SK-N-SH (cell line): ENCODE measurements at regions not wholly inside any gene's neighbourhood (a gene's known extent, or its start where the extent isn't known, plus 50 kb on each side); places are given as distances from the start of the nearest gene placed in this dataset.

Experiments
- CTCF ChIA-PET: fragments of 300-600, 350-600 bp; formaldehyde crosslinking; extraction: SDS; loops from one replicate; lab custom pipeline; 2021; lab: Yijun Ruan, JAX
- POLR2A ChIA-PET: fragments of 350-600 bp; sonication (Branson Sonifier 250); formaldehyde crosslinking; extraction: SDS; loops from one replicate; lab custom pipeline; 2020; ENCODE audit warnings: antibody characterized with exemption, inconsistent platforms; lab: Yijun Ruan, JAX
- DNase-seq: peaks from one replicate; pipeline ENCODE4 v3.0.0; 2012
- H2AFZ ChIP-seq: fragments of 200-600 bp; sonication (generic); 2 replicates; pipeline ENCODE4 v1.8.1; 2016; ENCODE audit warnings: antibody characterized with exemption, mild to moderate bottlenecking, low read depth
- H3F3A ChIP-seq: fragments of 200-600 bp; sonication (generic); replicated peaks from 2 replicates; pipeline ENCODE3; 2016; ENCODE audit warnings: antibody characterized with exemption, mild to moderate bottlenecking; ENCODE audit not compliant: insufficient read depth
- H3K27ac ChIP-seq, 2 experiments: fragments of 200-500 bp in 1 of 2; fragments of 200-600 bp in 1 of 2; sonication (Bioruptor generic) in 1 of 2; sonication (generic), shearing (Covaris generic) in 1 of 2; 2 replicates each; pipeline versions ENCODE4 v1.5.1 to v1.6.1; 2014 to 2016; ENCODE audit warnings: low read depth in 2 of 2, inconsistent platforms in 1 of 2, low read length in 1 of 2, mild to moderate bottlenecking in 1 of 2, mixed read lengths in 1 of 2
- H3K27me3 ChIP-seq: fragments of 200-600 bp; sonication (generic), shearing (Covaris generic); 2 replicates; pipeline ENCODE4 v1.6.1; 2016; ENCODE audit warnings: mixed run types; ENCODE audit not compliant: insufficient read depth
- H3K36me3 ChIP-seq, 2 experiments: fragments of 200-500 bp in 1 of 2; fragments of 200-600 bp in 1 of 2; sonication (Bioruptor generic) in 1 of 2; sonication (generic) in 1 of 2; replicated peaks in 1 of 2; 2 replicates each; pipeline versions ENCODE3 to v1.5.1; 2014 to 2016; ENCODE audit warnings: low read length in 1 of 2, mild to moderate bottlenecking in 1 of 2; ENCODE audit not compliant: insufficient read depth in 2 of 2, control insufficient read depth in 1 of 2
- H3K4me1 ChIP-seq, 2 experiments: fragments of 200-500 bp in 1 of 2; fragments of 200-600 bp in 1 of 2; sonication (Bioruptor generic) in 1 of 2; sonication (generic), shearing (Covaris generic) in 1 of 2; 2 replicates each; pipeline versions ENCODE4 v1.5.1 to v1.6.1; 2014 to 2016; ENCODE audit warnings: low read depth in 1 of 2, low read length in 1 of 2, mixed run types in 1 of 2; ENCODE audit not compliant: insufficient read depth in 2 of 2, control insufficient read depth in 1 of 2
- H3K4me2 ChIP-seq: fragments of 200-600 bp; sonication (generic), shearing (Covaris generic); 2 replicates; pipeline ENCODE4 v1.6.1; 2017; ENCODE audit warnings: mixed run types
- H3K4me3 ChIP-seq, 2 experiments: fragments of 200-500 bp in 1 of 2; fragments of 200-600 bp in 1 of 2; sonication (Bioruptor generic) in 1 of 2; sonication (generic), shearing (Covaris generic) in 1 of 2; 2 replicates each; pipeline versions ENCODE4 v1.5.1 to v1.8.1; 2014 to 2016; ENCODE audit warnings: low read depth in 2 of 2, inconsistent platforms in 1 of 2, low read length in 1 of 2, mild to moderate bottlenecking in 1 of 2, mixed read lengths in 1 of 2, moderate library complexity in 1 of 2
- H3K79me2 ChIP-seq: fragments of 200-600 bp; sonication (generic); 2 replicates; pipeline ENCODE4 v1.8.1; 2017; ENCODE audit warnings: mild to moderate bottlenecking; ENCODE audit not compliant: insufficient read depth
- H3K9ac ChIP-seq: fragments of 200-600 bp; sonication (generic); 2 replicates; pipeline ENCODE4 v1.6.1; 2017; ENCODE audit warnings: mixed run types
- H3K9me2 ChIP-seq: fragments of 200-600 bp; sonication (generic); 2 replicates; pipeline ENCODE4 v1.6.1; 2017; ENCODE audit warnings: mixed run types
- H3K9me3 ChIP-seq: fragments of 200-600 bp; sonication (generic); 2 replicates; pipeline ENCODE4 v1.6.1; 2017; ENCODE audit warnings: mixed run types, mild to moderate bottlenecking, moderate library complexity
- H4K20me1 ChIP-seq: fragments of 200-600 bp; sonication (generic); 2 replicates; pipeline ENCODE4 v1.6.1; 2017; ENCODE audit warnings: mild to moderate bottlenecking, mixed run types; ENCODE audit not compliant: insufficient read depth
- FOSL2 ChIP-seq: IDR thresholded peaks from 2 replicates; pipeline ENCODE4 v1.4.0; 2012; ENCODE audit warnings: low read depth, mild to moderate bottlenecking, moderate library complexity, borderline replicate concordance
- JUND ChIP-seq: IDR thresholded peaks from 2 replicates; pipeline ENCODE4 v1.4.0; 2012
- TEAD4 ChIP-seq: IDR thresholded peaks from 2 replicates; pipeline ENCODE4 v1.4.0; 2012; ENCODE audit warnings: mild to moderate bottlenecking, borderline replicate concordance; ENCODE audit not compliant: insufficient read depth
- WGBS: methylation state at CpG from one replicate; pipeline ENCODE4 v1.1.6; 2017; ENCODE audit warnings: low lambda C conversion rate; 5-methylcytosine and 5-hydroxymethylcytosine counted together
- TF ChIP-seq, protein P1 (sequence below): IDR thresholded peaks from 2 replicates; pipeline ENCODE4 v1.6.1; 2012; ENCODE audit warnings: mild to moderate bottlenecking, low read depth, low read length, moderate library complexity
- TF ChIP-seq, protein P2 (sequence below): fragments of 150-350 bp; IDR thresholded peaks from 2 replicates; pipeline ENCODE4 v1.6.1; 2016; ENCODE audit warnings: mild to moderate bottlenecking, low read depth, low read length
- TF ChIP-seq, protein P3 (sequence below): IDR thresholded peaks from 2 replicates; pipeline ENCODE4; 2012

DNA sequence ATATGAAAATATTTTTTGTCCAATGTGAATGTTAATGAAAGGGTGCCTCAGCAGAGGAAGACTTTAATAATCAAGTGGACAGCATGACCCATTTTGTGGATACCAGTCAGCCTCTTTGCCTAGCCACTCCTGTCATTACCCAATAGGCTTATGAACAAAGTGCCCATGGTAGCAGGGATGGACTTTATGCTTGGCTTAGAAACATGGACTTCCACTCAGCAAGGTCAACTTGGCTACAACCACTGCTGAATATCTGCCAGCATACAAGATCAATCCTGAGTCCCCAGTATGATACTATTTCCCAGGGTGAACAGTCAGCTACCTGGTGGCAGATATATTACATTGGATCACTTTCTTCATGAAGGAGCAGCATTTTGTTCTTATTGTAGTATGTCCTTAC lies 56.7 kb upstream of the NXF3 start:
- H3K27ac ChIP-seq: no peak overlapping the region
- POLR2A ChIA-PET: no interaction called here
- CTCF ChIA-PET: interaction anchor here (1.5 kb wide), 1 partner anchor 215 kb away, joined by 4 read pairs; no protein-coding TSS in a partner anchor

DNA sequence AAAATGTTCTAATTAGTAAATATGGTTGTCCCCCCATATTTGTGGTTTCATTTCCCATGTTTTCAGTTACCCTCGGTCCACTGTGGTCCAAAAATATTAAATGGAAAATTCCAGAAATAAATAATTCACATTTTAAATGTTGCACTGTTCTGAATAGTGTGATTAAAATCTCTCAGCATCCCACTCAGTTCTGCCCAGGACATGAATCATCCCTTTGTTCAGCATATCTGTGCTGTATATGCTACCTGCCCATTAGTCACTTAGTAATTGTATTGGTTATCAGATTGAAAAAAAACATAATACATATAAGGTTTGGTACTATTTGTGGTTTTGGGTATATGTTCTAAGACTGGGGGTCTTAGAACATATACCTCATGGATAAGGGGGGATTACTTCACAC lies 55.1 kb upstream of the NXF3 start:
- no peak overlapping the region for H3K9ac ChIP-seq
- POLR2A ChIA-PET: no interaction called here
- no peaks in the 10 kb centered on the region for H3K27me3 ChIP-seq
- no peak for DNase-seq
- 0 out of 2 replicates have a peak, but pooled peaks cover 2% of the 10 kb centered on the region for H4K20me1 ChIP-seq
- H3F3A ChIP-seq: peaks cover 10% of the 10 kb centered on the region
- H3K4me1 ChIP-seq: peaks cover 0 to 13% of the 10 kb centered on the region in 2 experiments; a peak in 2 of 4 replicates
- H3K79me2 ChIP-seq: no peaks in the 10 kb centered on the region
- no peak overlapping the region for H3K4me3 ChIP-seq
- H3K9me2 ChIP-seq: no peaks in the 10 kb centered on the region
- 17% methylated on average over 1 of the region's 1 CpG for WGBS
- H3K36me3 ChIP-seq: no peaks in the 10 kb centered on the region
- H3K9me3 ChIP-seq: no peaks in the 10 kb centered on the region
- H3K27ac ChIP-seq: no peak overlapping the region
- CTCF ChIA-PET: no interaction called here
- H3K4me2 ChIP-seq: no peak overlapping the region
- TF ChIP-seq JUND (peak; percentile 20; the same call in 1 of the 2 replicates), FOSL2 (peak; percentile 17; the same call in 1 of the 2 replicates), TEAD4 (no peak)
- no peak overlapping the region for H2AFZ ChIP-seq

More for the DNA sequence above, 56.7 kb upstream of the NXF3 start:
- TF ChIP-seq, protein P1, sequence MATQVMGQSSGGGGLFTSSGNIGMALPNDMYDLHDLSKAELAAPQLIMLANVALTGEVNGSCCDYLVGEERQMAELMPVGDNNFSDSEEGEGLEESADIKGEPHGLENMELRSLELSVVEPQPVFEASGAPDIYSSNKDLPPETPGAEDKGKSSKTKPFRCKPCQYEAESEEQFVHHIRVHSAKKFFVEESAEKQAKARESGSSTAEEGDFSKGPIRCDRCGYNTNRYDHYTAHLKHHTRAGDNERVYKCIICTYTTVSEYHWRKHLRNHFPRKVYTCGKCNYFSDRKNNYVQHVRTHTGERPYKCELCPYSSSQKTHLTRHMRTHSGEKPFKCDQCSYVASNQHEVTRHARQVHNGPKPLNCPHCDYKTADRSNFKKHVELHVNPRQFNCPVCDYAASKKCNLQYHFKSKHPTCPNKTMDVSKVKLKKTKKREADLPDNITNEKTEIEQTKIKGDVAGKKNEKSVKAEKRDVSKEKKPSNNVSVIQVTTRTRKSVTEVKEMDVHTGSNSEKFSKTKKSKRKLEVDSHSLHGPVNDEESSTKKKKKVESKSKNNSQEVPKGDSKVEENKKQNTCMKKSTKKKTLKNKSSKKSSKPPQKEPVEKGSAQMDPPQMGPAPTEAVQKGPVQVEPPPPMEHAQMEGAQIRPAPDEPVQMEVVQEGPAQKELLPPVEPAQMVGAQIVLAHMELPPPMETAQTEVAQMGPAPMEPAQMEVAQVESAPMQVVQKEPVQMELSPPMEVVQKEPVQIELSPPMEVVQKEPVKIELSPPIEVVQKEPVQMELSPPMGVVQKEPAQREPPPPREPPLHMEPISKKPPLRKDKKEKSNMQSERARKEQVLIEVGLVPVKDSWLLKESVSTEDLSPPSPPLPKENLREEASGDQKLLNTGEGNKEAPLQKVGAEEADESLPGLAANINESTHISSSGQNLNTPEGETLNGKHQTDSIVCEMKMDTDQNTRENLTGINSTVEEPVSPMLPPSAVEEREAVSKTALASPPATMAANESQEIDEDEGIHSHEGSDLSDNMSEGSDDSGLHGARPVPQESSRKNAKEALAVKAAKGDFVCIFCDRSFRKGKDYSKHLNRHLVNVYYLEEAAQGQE: no peak
- TF ChIP-seq, protein P2, sequence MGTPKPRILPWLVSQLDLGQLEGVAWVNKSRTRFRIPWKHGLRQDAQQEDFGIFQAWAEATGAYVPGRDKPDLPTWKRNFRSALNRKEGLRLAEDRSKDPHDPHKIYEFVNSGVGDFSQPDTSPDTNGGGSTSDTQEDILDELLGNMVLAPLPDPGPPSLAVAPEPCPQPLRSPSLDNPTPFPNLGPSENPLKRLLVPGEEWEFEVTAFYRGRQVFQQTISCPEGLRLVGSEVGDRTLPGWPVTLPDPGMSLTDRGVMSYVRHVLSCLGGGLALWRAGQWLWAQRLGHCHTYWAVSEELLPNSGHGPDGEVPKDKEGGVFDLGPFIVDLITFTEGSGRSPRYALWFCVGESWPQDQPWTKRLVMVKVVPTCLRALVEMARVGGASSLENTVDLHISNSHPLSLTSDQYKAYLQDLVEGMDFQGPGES: no peak
- TF ChIP-seq, protein P3, sequence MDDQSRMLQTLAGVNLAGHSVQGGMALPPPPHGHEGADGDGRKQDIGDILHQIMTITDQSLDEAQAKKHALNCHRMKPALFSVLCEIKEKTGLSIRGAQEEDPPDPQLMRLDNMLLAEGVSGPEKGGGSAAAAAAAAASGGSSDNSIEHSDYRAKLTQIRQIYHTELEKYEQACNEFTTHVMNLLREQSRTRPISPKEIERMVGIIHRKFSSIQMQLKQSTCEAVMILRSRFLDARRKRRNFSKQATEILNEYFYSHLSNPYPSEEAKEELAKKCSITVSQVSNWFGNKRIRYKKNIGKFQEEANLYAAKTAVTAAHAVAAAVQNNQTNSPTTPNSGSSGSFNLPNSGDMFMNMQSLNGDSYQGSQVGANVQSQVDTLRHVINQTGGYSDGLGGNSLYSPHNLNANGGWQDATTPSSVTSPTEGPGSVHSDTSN: no peak
- TF ChIP-seq, all 33 proteins: peak for 0
- H3K27me3 ChIP-seq: no peaks in the 10 kb centered on the region
- H3K36me3 ChIP-seq: no peaks in the 10 kb centered on the region
- no peaks in the 10 kb centered on the region for H3K9me3 ChIP-seq
- H3K9ac ChIP-seq: no peak overlapping the region
- no peaks in the 10 kb centered on the region for H3K9me2 ChIP-seq
- peaks cover 0 to 13% of the 10 kb centered on the region in 2 experiments; a peak in 2 of 4 replicates for H3K4me1 ChIP-seq
- H3K4me2 ChIP-seq: no peak overlapping the region
- no peak overlapping the region for H3K4me3 ChIP-seq
- no peak overlapping the region for H2AFZ ChIP-seq
- H3F3A ChIP-seq: peaks cover 10% of the 10 kb centered on the region
- no peaks in the 10 kb centered on the region for H3K79me2 ChIP-seq
- DNase-seq: no peak
- H4K20me1 ChIP-seq: 0 out of 2 replicates have a peak, but pooled peaks cover 2% of the 10 kb centered on the region
